ENCODE measurements at regions not wholly inside any gene's neighbourhood (a gene's known extent, or its start where the extent isn't known, plus 50 kb on each side); places are given as distances from the start of the nearest gene placed in this dataset.
"Not testable (repeated sequence)": the region's sequence is repeated elsewhere in the genome, so short reads cannot be mapped to it uniquely, and the experiment has no call there.

DNA sequence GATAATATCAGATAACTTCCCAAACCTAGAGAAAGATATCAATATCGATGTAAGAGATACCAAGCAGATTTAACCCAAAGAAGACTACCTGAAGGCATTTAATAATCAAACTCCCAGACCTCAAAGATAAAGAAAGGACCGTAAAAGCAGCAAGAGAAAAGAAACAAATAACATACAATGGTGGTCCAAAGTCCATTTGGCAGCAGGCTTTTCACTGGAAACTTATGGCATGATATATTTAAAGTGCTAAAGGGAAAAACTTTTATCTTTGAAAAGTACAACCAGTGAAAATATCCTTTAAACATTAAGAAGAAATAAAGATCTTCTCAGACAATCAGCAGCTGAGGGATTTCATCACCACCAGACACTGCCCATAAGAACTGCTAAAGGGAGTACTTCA, 812.7 kb upstream of the ADAMTS5 start:
- TF ChIP-seq, protein P1, sequence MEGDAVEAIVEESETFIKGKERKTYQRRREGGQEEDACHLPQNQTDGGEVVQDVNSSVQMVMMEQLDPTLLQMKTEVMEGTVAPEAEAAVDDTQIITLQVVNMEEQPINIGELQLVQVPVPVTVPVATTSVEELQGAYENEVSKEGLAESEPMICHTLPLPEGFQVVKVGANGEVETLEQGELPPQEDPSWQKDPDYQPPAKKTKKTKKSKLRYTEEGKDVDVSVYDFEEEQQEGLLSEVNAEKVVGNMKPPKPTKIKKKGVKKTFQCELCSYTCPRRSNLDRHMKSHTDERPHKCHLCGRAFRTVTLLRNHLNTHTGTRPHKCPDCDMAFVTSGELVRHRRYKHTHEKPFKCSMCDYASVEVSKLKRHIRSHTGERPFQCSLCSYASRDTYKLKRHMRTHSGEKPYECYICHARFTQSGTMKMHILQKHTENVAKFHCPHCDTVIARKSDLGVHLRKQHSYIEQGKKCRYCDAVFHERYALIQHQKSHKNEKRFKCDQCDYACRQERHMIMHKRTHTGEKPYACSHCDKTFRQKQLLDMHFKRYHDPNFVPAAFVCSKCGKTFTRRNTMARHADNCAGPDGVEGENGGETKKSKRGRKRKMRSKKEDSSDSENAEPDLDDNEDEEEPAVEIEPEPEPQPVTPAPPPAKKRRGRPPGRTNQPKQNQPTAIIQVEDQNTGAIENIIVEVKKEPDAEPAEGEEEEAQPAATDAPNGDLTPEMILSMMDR (IDR thresholded peaks at IDR 0.05; ENCODE audit: insufficient read depth, low read length, poor library complexity, severe bottlenecking): no peak
- no peak for DNase-seq (ENCODE audit: extremely low read depth, insufficient read length)
- no peaks in the 10 kb centered on the region for H3K27me3 ChIP-seq (replicated peaks; ENCODE audit: control insufficient read depth, insufficient read depth, low read length)
- H3K4me3 ChIP-seq (replicated peaks; ENCODE audit: low read depth, low read length): no peak overlapping the region
- no peaks in the 10 kb centered on the region for H3K36me3 ChIP-seq (ENCODE audit: control insufficient read depth, insufficient read depth, low read length)

DNA sequence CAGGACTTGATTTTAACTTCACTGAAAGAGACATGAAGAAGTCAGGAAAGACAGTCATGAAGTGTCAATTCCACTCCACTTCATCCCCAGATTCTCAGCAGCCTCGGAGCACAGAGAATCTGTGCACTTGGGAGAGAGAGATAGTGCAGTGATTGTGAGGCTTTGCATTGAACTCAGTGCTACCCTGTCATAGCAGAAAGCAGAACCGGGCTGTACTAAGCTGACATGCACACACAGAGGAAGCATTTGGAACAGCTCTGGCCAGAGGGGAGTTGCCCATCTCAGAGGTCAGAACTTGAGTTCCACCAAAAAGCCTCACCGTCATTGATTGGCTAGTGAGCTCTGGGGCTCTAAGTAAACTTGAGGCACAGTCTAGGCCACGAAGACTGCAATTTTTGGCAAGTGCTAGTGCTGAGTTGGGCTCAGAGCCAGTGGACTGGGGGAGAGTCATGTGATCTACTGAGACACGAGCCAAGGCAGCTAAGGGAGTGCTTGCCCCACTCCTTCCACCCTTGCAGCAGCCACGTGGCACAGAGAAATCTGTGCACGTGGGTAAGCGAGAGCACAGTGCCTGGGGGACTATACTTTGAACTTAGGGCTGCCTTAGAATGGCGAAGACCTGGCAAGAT, 810.2 kb upstream of the ADAMTS5 start:
- Histone ChIP-seq H3K36me3 (ENCODE audit: control insufficient read depth, insufficient read depth, low read length) (no peaks in the 10 kb centered on the region), H3K27me3 (replicated peaks; ENCODE audit: control insufficient read depth, insufficient read depth, low read length) (no peaks in the 10 kb centered on the region), H3K4me3 (replicated peaks; ENCODE audit: low read depth, low read length) (no peak overlapping the region)
- no peak for DNase-seq (ENCODE audit: extremely low read depth, insufficient read length)
- TF ChIP-seq, protein P1 (IDR thresholded peaks at IDR 0.05; ENCODE audit: insufficient read depth, low read length, poor library complexity, severe bottlenecking): no peak

DNA sequence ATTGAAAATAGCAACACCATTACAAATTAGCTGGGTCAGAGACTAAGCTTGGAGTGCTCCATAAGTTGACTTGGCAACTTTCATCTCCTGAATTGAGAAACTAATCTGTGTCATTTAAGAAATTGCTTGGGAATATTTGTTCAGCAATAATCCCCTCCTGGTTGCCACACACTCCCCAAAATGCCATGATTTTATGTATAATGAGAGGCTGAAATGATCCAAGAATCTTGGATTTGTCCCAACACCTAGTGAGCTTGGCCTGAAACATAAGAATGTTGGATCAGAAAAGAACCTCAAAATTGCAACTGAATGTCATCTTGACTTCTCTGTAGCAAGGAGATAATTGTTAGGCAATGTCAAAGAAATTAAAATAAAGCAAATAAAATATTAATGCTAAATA, 805.9 kb upstream of the ADAMTS5 start:
- H3K4me3 ChIP-seq (replicated peaks; ENCODE audit: low read depth, low read length): no peak overlapping the region
- no peaks in the 10 kb centered on the region for H3K36me3 ChIP-seq (ENCODE audit: control insufficient read depth, insufficient read depth, low read length)
- no peaks in the 10 kb centered on the region for H3K27me3 ChIP-seq (replicated peaks; ENCODE audit: control insufficient read depth, insufficient read depth, low read length)
- TF ChIP-seq, protein P1 (IDR thresholded peaks at IDR 0.05; ENCODE audit: insufficient read depth, low read length, poor library complexity, severe bottlenecking): no peak
- no peak for DNase-seq (ENCODE audit: extremely low read depth, insufficient read length)

DNA sequence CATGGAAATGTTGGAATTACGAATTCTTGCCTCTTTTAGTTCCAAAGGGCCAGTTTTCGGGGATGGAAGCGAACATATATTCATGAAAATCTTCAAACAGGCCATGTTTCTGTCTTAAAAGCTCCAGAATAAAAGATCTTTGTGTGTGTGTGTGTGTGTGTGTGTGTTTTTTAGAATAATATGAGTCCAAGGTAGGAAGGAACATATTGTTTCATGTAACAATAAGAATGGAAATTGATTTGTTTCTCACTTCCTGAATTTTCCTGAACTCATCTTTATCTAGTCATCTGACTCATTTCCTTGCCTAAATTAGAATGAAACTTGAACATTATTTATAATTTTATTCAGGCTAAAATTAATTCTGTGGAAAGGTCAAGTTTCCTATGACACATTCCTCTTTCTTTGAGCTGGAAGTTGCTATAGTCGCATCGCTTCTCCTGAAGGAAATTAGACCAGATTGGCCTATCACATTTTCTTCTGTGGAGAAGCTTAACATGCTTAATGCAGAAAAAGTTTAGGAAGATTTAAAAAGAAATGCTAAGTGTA, 805.1 kb upstream of the ADAMTS5 start:
- TF ChIP-seq, protein P1 (IDR thresholded peaks at IDR 0.05; ENCODE audit: insufficient read depth, low read length, poor library complexity, severe bottlenecking): no peak
- Histone ChIP-seq H3K36me3 (ENCODE audit: control insufficient read depth, insufficient read depth, low read length) (no peaks in the 10 kb centered on the region), H3K27me3 (replicated peaks; ENCODE audit: control insufficient read depth, insufficient read depth, low read length) (no peaks in the 10 kb centered on the region), H3K4me3 (replicated peaks; ENCODE audit: low read depth, low read length) (no peak overlapping the region)
- no peak for DNase-seq (ENCODE audit: extremely low read depth, insufficient read length)

DNA sequence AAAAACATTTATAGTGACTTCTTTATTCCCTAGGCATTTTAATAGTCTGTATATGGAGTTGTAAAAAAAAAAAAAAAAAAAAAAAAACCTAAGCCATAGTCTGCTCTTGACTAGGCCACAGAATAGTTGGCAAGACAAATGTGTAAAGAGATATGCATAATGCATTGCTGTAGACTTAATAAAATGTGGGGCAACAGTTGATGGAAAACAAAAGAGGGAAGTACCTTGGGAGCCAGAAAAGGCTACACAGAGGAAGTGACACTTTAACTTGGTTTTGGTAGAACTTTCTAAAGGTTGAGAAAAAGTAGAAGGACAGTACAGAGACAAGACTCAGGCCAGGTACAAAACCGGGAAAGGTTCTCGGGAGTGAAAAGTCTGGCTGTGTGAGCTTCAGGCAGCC, 802.9 kb upstream of the ADAMTS5 start:
- no peak overlapping the region for H3K4me3 ChIP-seq (replicated peaks; ENCODE audit: low read depth, low read length)
- DNase-seq (ENCODE audit: extremely low read depth, insufficient read length): no peak
- TF ChIP-seq, protein P1 (IDR thresholded peaks at IDR 0.05; ENCODE audit: insufficient read depth, low read length, poor library complexity, severe bottlenecking): no peak
- no peaks in the 10 kb centered on the region for H3K36me3 ChIP-seq (ENCODE audit: control insufficient read depth, insufficient read depth, low read length)
- H3K27me3 ChIP-seq (replicated peaks; ENCODE audit: control insufficient read depth, insufficient read depth, low read length): no peaks in the 10 kb centered on the region

DNA sequence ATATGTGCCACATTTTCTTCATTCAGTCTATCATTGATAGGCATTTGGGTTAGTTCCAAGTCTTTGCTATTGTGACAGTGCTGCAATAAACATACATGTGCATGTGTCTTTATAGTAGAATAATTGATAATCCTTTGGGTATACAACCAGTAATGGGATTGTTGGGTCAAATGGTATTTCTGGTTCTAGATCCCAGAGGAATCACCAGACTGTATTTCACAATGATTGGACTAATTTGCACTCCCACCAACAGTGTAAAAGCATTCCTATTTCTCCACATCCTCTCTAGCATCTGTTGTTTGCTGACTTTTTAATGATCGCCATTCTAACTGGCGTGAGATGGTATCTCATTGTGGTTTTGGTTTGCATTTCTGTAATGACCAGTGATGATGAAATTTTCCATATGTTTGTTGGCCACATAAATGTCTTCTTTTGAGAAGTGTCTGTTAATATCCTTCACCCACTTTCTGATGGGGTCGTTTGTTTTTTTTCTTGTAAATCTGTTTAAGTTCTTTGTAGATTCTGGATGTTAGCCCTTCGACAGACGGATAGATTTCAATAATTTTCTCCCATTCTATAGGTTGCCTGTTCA, 801.3 kb upstream of the ADAMTS5 start:
- H3K4me3 ChIP-seq (replicated peaks; ENCODE audit: low read depth, low read length); H3K27me3 ChIP-seq (replicated peaks; ENCODE audit: control insufficient read depth, insufficient read depth, low read length); DNase-seq (ENCODE audit: extremely low read depth, insufficient read length); H3K36me3 ChIP-seq (ENCODE audit: control insufficient read depth, insufficient read depth, low read length): not testable (repeated sequence)
